Adrenal gland (tissue), 9 donors: ENCODE measurements at regions not wholly inside any gene's neighbourhood (a gene's known extent, or its start where the extent isn't known, plus 50 kb on each side); places are given as distances from the start of the nearest gene placed in this dataset.

Experiments used
- DNase-seq, 7 donors: peaks; one replicate each; pipeline ENCODE4 v3.0.0-alpha.2; 2019 to 2020
- H3K27ac ChIP-seq, 5 donors: fragments of 200-600 bp; sonication (generic) in 4 of 5; 1 replicate in 3 of 5; 2 replicates in 2 of 5; pipeline versions ENCODE4 v1.5.1 to v1.8.0; 2016 to 2020; ENCODE audit warnings: mild to moderate bottlenecking in 1 of 5
- H3K27me3 ChIP-seq: fragments of 200-600 bp; 2 replicates; pipeline ENCODE4 v1.8.0; 2021
- H3K36me3 ChIP-seq, 2 donors: fragments of 200-600 bp; replicated peaks in 1 of 2; 1 replicate in 1 of 2; 2 replicates in 1 of 2; pipeline versions ENCODE4 v1.5.1 to v1.8.0; 2018 to 2022
- H3K4me1 ChIP-seq, 2 donors: fragments of 200-600 bp; replicated peaks in 1 of 2; 1 replicate in 1 of 2; 2 replicates in 1 of 2; pipeline versions ENCODE4 v1.5.1 to v1.8.0; 2018 to 2021
- H3K4me3 ChIP-seq, 4 donors: fragments of 200-600 bp; sonication (generic) in 3 of 4; one replicate each; pipeline ENCODE4 v1.5.1; 2016 to 2018
- H3K9me3 ChIP-seq, 3 donors: fragments of 200-600 bp; sonication (generic) in 1 of 3; replicated peaks in 1 of 3; 1 replicate in 2 of 3; 2 replicates in 1 of 3; pipeline versions ENCODE4 v1.5.1 to v1.8.0; 2016 to 2021
- CTCF ChIP-seq, 6 experiments: fragments of 450-650 bp in 4 of 6; fragments of 200-600 bp in 2 of 6; sonication (generic) in 1 of 6; IDR thresholded peaks; 1 replicate in 5 of 6; 2 replicates in 1 of 6; pipeline versions ENCODE4 v1.5.1 to v1.8.0; 2016 to 2021; ENCODE audit warnings: antibody characterized with exemption in 6 of 6, mild to moderate bottlenecking in 2 of 6, moderate library complexity in 1 of 6
- POLR2A ChIP-seq, 2 donors: fragments of 450-650 bp; IDR thresholded peaks; one replicate each; pipeline ENCODE4 v1.6.1; 2017; ENCODE audit warnings: antibody characterized with exemption in 2 of 2, mild to moderate bottlenecking in 2 of 2, moderate library complexity in 1 of 2
- WGBS, 4 donors: extraction: QIAGEN DNeasy Blood & Tissue Kit in 2 of 4; methylation state at CpG; one replicate each; pipeline versions ENCODE4 v1.1.5 to v1.1.7; 2013 to 2017; 5-methylcytosine and 5-hydroxymethylcytosine counted together
- intact Hi-C, 2 donors: fragments of 100-400 bp; cut with DNase I; formaldehyde crosslinking; loops; one replicate each; pipeline versions ENCODE4 v1.14.1 to v1.15.0; 2022 to 2023
- donor health status: healthy with polysubstance abuse.
- donor health status: Bipolar disorder and iron deficiency.
- donor health status: DM: yes; HTN: yes; CAD: no.
- donor health status: DM: no; HTN: no; CAD: no.
- donor health status: DM: no; HTN: no; CAD: no.

- Histone ChIP-seq H3K4me1 (no peaks in the 10 kb centered on the region), H3K9me3 (no peaks in the 10 kb centered on the region), H3K4me3 (no peak overlapping the region), H3K27ac (no peak overlapping the region), H3K36me3 (no peaks in the 10 kb centered on the region), H3K27me3 (no peaks in the 10 kb centered on the region)
- intact Hi-C loops, result no loop called here
- TF ChIP-seq POLR2A (IDR thresholded peaks at IDR 0.05), result no peak
- no peak for TF ChIP-seq CTCF (IDR thresholded peaks at IDR 0.05)
- no peak for DNase-seq
- 76 to 92% (median 87%) methylated on average over 4 of the region's 4 CpGs for WGBS, 4 donors
Measured at GRCh38 chr11:91840640-91841240, 383.9 kb upstream of the FAT3 start.

- H3K4me1 ChIP-seq, result no peaks in the 10 kb centered on the region
- intact Hi-C loops, result no loop called here
- WGBS, 4 donors, result 66 to 75% (median 74%) methylated on average over 2 of the region's 2 CpGs
- TF ChIP-seq POLR2A (IDR thresholded peaks at IDR 0.05) (no peak), CTCF (IDR thresholded peaks at IDR 0.05) (no peak)
- no peaks in the 10 kb centered on the region for H3K9me3 ChIP-seq
- H3K27me3 ChIP-seq, result no peaks in the 10 kb centered on the region
- H3K36me3 ChIP-seq, result no peaks in the 10 kb centered on the region
- H3K27ac ChIP-seq, result no peak overlapping the region
- no peak overlapping the region for H3K4me3 ChIP-seq
- no peak for DNase-seq
Measured at GRCh38 chr11:91837411-91838330, 386.9 kb upstream of the FAT3 start.

GRCh38 chr11:91835051-91835560 lies 389.5 kb upstream of the FAT3 start:
- no peak for TF ChIP-seq CTCF (IDR thresholded peaks at IDR 0.05)
- no peak for TF ChIP-seq POLR2A (IDR thresholded peaks at IDR 0.05)
- intact Hi-C loops, result no loop called here

GRCh38 chr11:91828901-91829300 lies 395.7 kb upstream of the FAT3 start:
- Histone ChIP-seq H3K36me3 (no peaks in the 10 kb centered on the region), H3K27me3 (no peaks in the 10 kb centered on the region), H3K9me3 (no peaks in the 10 kb centered on the region), H3K4me3 (no peak overlapping the region), H3K27ac (no peak overlapping the region), H3K4me1 (no peaks in the 10 kb centered on the region)
- no peak for DNase-seq
- TF ChIP-seq POLR2A (IDR thresholded peaks at IDR 0.05) (no peak), CTCF (IDR thresholded peaks at IDR 0.05) (no peak)
- 76 to 89% (median 78%) methylated on average over 4 of the region's 4 CpGs for WGBS, 4 donors
- intact Hi-C loops, result no loop called here

More at GRCh38 chr11:91835051-91835560, 389.5 kb upstream of the FAT3 start:
- DNase-seq, result no peak
- 77 to 85% (median 81%) methylated on average over 3 of the region's 3 CpGs for WGBS, 4 donors
- H3K4me3 ChIP-seq, result no peak overlapping the region
- H3K36me3 ChIP-seq, result no peaks in the 10 kb centered on the region
- H3K27ac ChIP-seq, result no peak overlapping the region
- no peaks in the 10 kb centered on the region for H3K27me3 ChIP-seq
- no peaks in the 10 kb centered on the region for H3K4me1 ChIP-seq
- no peaks in the 10 kb centered on the region for H3K9me3 ChIP-seq
